Fibroblast of lung (primary cell): ENCODE measurements at regions not wholly inside any gene's neighbourhood (a gene's known extent, or its start where the extent isn't known, plus 50 kb on each side); places are given as distances from the start of the nearest gene placed in this dataset.

Experiments used
- EZH2 ChIP-seq: IDR thresholded peaks from 2 replicates; pipeline ENCODE4 v1.5.1; 2012; ENCODE audit warnings: low read length, control low read depth, mild to moderate bottlenecking; ENCODE audit errors: missing control alignments
- TF ChIP-seq, protein P1 (sequence below), 2 donors: IDR thresholded peaks in 1 of 2; conservative IDR thresholded peaks in 1 of 2; 1 replicate in 1 of 2; 2 replicates in 1 of 2; pipeline ENCODE4 v1.5.1; 2011 to 2012; ENCODE audit warnings: low read length in 2 of 2, control low read depth in 1 of 2, inconsistent platforms in 1 of 2, low read depth in 1 of 2, mild to moderate bottlenecking in 1 of 2

DNA sequence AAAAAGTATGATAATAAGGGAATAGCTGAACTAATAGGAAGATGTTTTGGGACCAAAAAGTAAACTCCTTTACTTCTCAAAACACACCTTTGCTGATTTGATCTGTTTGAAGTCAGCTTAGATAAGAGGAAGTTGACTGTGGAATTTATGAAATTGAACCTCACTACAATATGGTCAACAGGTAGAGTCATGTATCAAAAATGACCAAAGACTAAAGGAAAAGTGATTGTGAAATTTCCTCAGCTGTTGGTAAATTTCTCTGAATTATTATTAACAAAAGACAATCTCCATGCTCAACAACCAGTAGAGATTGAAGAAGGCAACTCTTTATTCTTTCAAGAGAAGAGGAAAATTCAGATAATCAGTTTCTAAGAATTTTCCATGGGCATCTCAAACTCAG, 826.5 kb downstream of the KCNA4 start:
- TF ChIP-seq, protein P1, sequence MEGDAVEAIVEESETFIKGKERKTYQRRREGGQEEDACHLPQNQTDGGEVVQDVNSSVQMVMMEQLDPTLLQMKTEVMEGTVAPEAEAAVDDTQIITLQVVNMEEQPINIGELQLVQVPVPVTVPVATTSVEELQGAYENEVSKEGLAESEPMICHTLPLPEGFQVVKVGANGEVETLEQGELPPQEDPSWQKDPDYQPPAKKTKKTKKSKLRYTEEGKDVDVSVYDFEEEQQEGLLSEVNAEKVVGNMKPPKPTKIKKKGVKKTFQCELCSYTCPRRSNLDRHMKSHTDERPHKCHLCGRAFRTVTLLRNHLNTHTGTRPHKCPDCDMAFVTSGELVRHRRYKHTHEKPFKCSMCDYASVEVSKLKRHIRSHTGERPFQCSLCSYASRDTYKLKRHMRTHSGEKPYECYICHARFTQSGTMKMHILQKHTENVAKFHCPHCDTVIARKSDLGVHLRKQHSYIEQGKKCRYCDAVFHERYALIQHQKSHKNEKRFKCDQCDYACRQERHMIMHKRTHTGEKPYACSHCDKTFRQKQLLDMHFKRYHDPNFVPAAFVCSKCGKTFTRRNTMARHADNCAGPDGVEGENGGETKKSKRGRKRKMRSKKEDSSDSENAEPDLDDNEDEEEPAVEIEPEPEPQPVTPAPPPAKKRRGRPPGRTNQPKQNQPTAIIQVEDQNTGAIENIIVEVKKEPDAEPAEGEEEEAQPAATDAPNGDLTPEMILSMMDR (conservative IDR thresholded peaks at IDR 0.05 in 1 of 2, IDR thresholded peaks at IDR 0.05 in 1 of 2; ENCODE audit: low read depth in 1 of 2, low read length in 2 of 2): no peak
- no peak for TF ChIP-seq EZH2
